Suprapubic skin (tissue), 4 donors: ENCODE measurements at regions not wholly inside any gene's neighbourhood (a gene's known extent, or its start where the extent isn't known, plus 50 kb on each side); places are given as distances from the start of the nearest gene placed in this dataset.
A peak's percentile ranks its signal among the peaks of the same experiment; 100 is the strongest.
"Not testable (repeated sequence)": the region's sequence is repeated elsewhere in the genome, so short reads cannot be mapped to it uniquely, and the experiment has no call there.

Experiments used
- DNase-seq, 2 donors: peaks; one replicate each; pipeline ENCODE4 v3.0.0-alpha.2; 2019; ENCODE audit warnings: low spot score in 2 of 2
- H3K27ac ChIP-seq: fragments of 200-600 bp; sonication (generic); one replicate; pipeline ENCODE4 v1.5.1; 2019
- H3K27me3 ChIP-seq: fragments of 200-600 bp; sonication (generic); one replicate; pipeline ENCODE4 v1.5.1; 2019
- H3K36me3 ChIP-seq: fragments of 200-600 bp; sonication (generic); one replicate; pipeline ENCODE4 v1.5.1; 2019
- H3K4me1 ChIP-seq: fragments of 200-600 bp; sonication (generic); one replicate; pipeline ENCODE4 v1.5.1; 2019
- H3K4me3 ChIP-seq: fragments of 200-600 bp; sonication (generic); one replicate; pipeline ENCODE4 v1.5.1; 2019; ENCODE audit warnings: mild to moderate bottlenecking
- H3K9me3 ChIP-seq: fragments of 200-600 bp; sonication (generic); one replicate; pipeline ENCODE4 v1.5.1; 2019
- EP300 ChIP-seq: sonication (generic); formaldehyde crosslinking; IDR thresholded peaks from one replicate; pipeline ENCODE4 v1.6.1; 2017; ENCODE audit warnings: antibody characterized with exemption
- POLR2A ChIP-seq, 2 donors: fragments of 450-650 bp; IDR thresholded peaks; one replicate each; pipeline ENCODE4 v1.6.1; 2017; ENCODE audit warnings: antibody characterized with exemption in 2 of 2, mild to moderate bottlenecking in 2 of 2, moderate library complexity in 2 of 2
- POLR2AphosphoS5 ChIP-seq, 3 donors: sonication (generic); formaldehyde crosslinking; IDR thresholded peaks; one replicate each; pipeline ENCODE4 v1.6.1; 2017; ENCODE audit warnings: antibody characterized with exemption in 3 of 3
- WGBS: methylation state at CpG from one replicate; pipeline ENCODE4 v1.1.5; 2018; 5-methylcytosine and 5-hydroxymethylcytosine counted together
- TF ChIP-seq, protein P1 (sequence below), 2 donors: fragments of 200-600 bp in 1 of 2; fragments of 450-650 bp in 1 of 2; sonication (generic) in 1 of 2; IDR thresholded peaks; one replicate each; pipeline ENCODE4 v1.5.1; 2016 to 2019; ENCODE audit warnings: antibody characterized with exemption in 2 of 2, mild to moderate bottlenecking in 1 of 2, moderate library complexity in 1 of 2

DNA sequence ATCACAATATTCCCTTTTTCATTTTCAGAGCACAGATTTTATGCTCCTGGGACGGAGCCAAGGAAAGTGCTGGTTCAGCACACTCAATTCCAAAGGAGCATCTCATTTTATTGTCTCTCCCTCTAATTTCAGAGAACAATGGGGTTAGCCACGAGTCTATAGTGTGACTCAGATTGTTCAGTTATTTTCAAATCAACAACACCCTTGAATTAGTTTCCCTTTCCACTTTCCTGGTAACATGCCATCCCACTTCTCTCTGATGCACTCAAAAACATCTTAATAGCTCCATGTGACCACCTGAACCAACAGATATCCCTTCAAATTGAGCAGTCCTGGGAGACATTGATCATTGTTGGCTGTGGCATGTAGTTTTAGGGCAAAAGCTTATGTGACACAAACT, 389.7 kb upstream of the MDFIC2 start:
- 52% methylated on average over 2 of the region's 2 CpGs for WGBS
- Histone ChIP-seq H3K4me1 (peaks cover 4% of the 10 kb centered on the region), H3K36me3 (no peaks in the 10 kb centered on the region), H3K27ac (no peak overlapping the region), H3K9me3 (no peaks in the 10 kb centered on the region), H3K27me3 (no peaks in the 10 kb centered on the region), H3K4me3 (no peak overlapping the region)
- no peak for TF ChIP-seq POLR2A (IDR thresholded peaks at IDR 0.05)
- TF ChIP-seq POLR2AphosphoS5 (IDR thresholded peaks at IDR 0.05), result no peak
- TF ChIP-seq, protein P1, sequence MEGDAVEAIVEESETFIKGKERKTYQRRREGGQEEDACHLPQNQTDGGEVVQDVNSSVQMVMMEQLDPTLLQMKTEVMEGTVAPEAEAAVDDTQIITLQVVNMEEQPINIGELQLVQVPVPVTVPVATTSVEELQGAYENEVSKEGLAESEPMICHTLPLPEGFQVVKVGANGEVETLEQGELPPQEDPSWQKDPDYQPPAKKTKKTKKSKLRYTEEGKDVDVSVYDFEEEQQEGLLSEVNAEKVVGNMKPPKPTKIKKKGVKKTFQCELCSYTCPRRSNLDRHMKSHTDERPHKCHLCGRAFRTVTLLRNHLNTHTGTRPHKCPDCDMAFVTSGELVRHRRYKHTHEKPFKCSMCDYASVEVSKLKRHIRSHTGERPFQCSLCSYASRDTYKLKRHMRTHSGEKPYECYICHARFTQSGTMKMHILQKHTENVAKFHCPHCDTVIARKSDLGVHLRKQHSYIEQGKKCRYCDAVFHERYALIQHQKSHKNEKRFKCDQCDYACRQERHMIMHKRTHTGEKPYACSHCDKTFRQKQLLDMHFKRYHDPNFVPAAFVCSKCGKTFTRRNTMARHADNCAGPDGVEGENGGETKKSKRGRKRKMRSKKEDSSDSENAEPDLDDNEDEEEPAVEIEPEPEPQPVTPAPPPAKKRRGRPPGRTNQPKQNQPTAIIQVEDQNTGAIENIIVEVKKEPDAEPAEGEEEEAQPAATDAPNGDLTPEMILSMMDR (IDR thresholded peaks at IDR 0.05), result no peak
- TF ChIP-seq EP300, result no peak
- DNase-seq, result no peak

DNA sequence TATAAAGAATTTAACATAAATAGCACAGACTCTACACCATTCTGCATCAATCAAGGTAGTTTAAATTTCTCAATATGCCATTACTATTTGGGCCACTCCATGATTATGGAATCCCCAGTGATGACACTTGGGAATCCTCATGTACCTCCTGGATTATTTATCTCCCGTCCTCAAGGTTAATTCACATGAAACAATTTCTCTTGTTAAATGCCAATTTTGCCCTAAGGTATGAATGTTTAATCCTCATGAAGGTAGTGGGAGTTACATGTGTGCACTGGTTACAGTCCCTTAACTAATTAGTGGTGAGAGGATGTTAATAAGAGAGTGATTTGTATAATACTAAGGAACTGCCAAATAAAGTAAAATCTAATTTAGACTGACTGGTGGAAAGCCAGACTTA, 372.3 kb upstream of the MDFIC2 start:
- Histone ChIP-seq H3K36me3 (no peaks in the 10 kb centered on the region), H3K9me3 (no peaks in the 10 kb centered on the region), H3K27me3 (peaks cover 4% of the 10 kb centered on the region), H3K4me3 (no peak overlapping the region), H3K27ac (no peak overlapping the region), H3K4me1 (no peaks in the 10 kb centered on the region)
- 62% methylated on average over 1 of the region's 1 CpG for WGBS
- TF ChIP-seq, protein P1 (IDR thresholded peaks at IDR 0.05), result no peak
- TF ChIP-seq POLR2A (IDR thresholded peaks at IDR 0.05), result no peak
- no peak for TF ChIP-seq POLR2AphosphoS5 (IDR thresholded peaks at IDR 0.05)
- TF ChIP-seq EP300, result no peak
- no peak for DNase-seq

DNA sequence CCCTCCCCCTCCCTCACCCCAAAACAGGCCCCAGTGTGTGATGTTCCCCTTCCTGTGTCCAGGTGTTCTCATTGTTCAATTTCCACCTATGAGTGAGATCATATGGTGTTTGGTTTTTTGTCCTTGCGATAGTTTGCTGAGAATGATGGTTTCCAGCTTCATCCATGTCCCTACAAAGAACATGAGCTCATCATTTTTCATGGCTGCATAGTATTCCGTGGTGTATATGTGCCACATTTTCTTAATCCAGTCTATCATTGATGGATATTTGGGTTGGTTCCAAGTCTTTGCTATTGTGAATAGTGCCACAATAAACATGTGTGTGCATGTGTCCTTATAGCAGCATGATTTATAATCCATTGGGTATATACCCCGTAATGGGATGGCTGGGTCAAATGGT, 363.4 kb upstream of the MDFIC2 start:
- WGBS, result 93% methylated on average over 3 of the region's 3 CpGs
- H3K36me3 ChIP-seq, H3K4me1 ChIP-seq: not testable (repeated sequence)

DNA sequence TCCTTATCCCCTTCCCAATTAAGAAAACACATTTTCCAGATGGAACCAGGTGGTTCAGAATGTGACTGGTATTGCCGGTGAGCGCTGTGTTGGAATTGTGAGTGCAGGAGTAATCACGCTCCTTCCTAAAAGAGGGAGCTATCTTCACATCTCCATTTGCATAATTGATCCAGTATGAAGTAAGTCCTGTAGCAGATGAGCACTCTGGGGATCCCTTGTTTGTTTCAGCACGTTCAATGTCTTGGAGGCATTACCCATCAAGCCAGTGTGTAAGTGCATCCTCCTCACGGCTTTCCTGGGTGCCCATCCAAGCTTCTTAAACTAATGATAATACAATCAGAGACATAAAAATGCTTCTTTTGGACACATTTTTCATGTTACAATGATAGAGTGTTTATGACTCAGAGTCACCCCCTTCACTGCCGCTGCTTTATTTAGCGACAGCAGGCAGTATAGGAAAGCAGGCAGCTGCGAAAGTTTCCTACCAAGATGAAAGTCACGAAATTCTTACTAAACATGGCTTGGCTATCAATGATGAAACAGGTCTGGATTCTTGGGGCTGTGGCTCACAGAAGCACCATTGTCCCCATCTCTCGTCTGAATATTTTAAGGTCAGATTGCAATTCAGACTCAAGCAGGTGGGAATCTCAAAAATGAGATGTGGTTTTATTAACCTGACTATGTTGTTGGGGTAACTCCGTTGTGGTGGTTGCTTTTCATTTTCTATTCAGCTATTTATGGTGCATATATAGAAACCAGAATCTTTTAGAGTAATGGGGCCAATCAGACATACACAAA, 346.3 kb upstream of the MDFIC2 start:
- TF ChIP-seq EP300 (no peak), POLR2AphosphoS5 (IDR thresholded peaks at IDR 0.05) (no peak)
- Histone ChIP-seq H3K9me3 (no peaks in the 10 kb centered on the region), H3K27me3 (peaks cover 12% of the 10 kb centered on the region), H3K36me3 (no peaks in the 10 kb centered on the region), H3K4me1 (no peaks in the 10 kb centered on the region), H3K27ac (no peak overlapping the region), H3K4me3 (no peak overlapping the region)
- no peak for DNase-seq
- 77% methylated on average over 11 of the region's 11 CpGs for WGBS

More for the DNA sequence above, 363.4 kb upstream of the MDFIC2 start:
- not testable (repeated sequence) for H3K4me3 ChIP-seq, H3K9me3 ChIP-seq, H3K27me3 ChIP-seq, DNase-seq, H3K27ac ChIP-seq

DNA sequence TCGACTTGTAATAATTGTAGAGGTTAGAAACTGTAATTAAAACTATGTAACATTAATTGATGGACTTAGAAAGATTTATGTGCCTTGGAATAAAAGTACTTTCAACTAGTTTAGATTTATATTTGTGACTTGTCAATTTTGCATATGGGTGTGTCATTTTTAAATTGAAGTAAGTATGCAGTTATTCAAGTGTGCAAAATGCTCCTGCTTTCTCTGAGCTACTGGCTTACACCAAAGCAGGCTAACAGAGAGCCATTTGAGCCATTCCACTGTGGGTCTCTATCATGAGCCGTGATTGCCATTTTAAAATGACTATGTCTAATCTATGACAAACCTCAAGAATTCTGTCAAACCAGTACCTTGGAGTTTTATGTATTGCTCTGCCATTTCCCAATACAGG, 345.0 kb upstream of the MDFIC2 start:
- WGBS, result 55% methylated on average over 2 of the region's 2 CpGs
- H3K27ac ChIP-seq, result no peak overlapping the region
- TF ChIP-seq EP300, result no peak
- TF ChIP-seq POLR2A (IDR thresholded peaks at IDR 0.05), result no peak
- TF ChIP-seq, protein P1 (IDR thresholded peaks at IDR 0.05), result no peak
- no peak for TF ChIP-seq POLR2AphosphoS5 (IDR thresholded peaks at IDR 0.05)
- no peak overlapping the region for H3K4me3 ChIP-seq
- H3K36me3 ChIP-seq, result no peaks in the 10 kb centered on the region
- no peaks in the 10 kb centered on the region for H3K9me3 ChIP-seq
- H3K27me3 ChIP-seq, result peaks cover 12% of the 10 kb centered on the region
- no peaks in the 10 kb centered on the region for H3K4me1 ChIP-seq
- no peak for DNase-seq

DNA sequence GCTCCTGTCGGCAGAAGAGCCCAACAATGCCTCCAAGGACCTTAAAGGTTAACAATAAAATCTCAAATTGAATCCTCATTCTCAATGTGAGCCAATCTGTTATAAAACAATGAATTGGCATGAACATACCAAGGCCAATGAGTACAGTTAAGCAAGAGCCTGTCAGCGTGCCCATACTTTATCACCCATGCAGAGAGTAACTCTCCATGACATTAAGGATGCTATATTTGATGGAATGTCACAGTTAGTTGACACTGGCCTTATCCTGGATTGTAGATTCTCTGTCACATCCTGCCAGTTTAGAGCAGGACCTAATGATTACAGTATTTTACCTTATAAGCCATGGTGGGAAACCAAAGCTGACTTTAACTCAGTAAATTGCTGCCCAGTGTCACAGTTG, 335.4 kb upstream of the MDFIC2 start:
- Histone ChIP-seq H3K9me3 (no peaks in the 10 kb centered on the region), H3K27me3 (no peaks in the 10 kb centered on the region), H3K27ac (peak overlapping the region; percentile 43), H3K4me3 (no peak overlapping the region), H3K4me1 (no peaks in the 10 kb centered on the region), H3K36me3 (no peaks in the 10 kb centered on the region)
- no peak for DNase-seq
- 75% methylated on average over 2 of the region's 2 CpGs for WGBS
- TF ChIP-seq POLR2A (IDR thresholded peaks at IDR 0.05) (no peak), POLR2AphosphoS5 (IDR thresholded peaks at IDR 0.05) (no peak), EP300 (no peak)
- TF ChIP-seq, protein P1 (IDR thresholded peaks at IDR 0.05), result no peak
